ENCODE measurements at regions not wholly inside any gene's neighbourhood (a gene's known extent, or its start where the extent isn't known, plus 50 kb on each side); places are given as distances from the start of the nearest gene placed in this dataset.

GRCh38 chr12:97024393-97024792, 117.3 kb downstream of the NEDD1 start:
- no peak for TF ChIP-seq CTCF (IDR thresholded peaks at IDR 0.05; ENCODE audit: borderline replicate concordance, control extremely low read depth, extremely low read depth, insufficient read depth, missing control alignments)
- DNase-seq (ENCODE audit: low spot score) = no peak
- in situ Hi-C loops (cut with MboI; ENCODE audit: low sequenced_read_pairs, unreplicated experiment) = no loop called here

- TF ChIP-seq CTCF (IDR thresholded peaks at IDR 0.05; ENCODE audit: borderline replicate concordance, control extremely low read depth, extremely low read depth, insufficient read depth, missing control alignments) = no peak
- in situ Hi-C loops (cut with MboI; ENCODE audit: low sequenced_read_pairs, unreplicated experiment) = no loop called here
- DNase-seq (ENCODE audit: low spot score) = no peak
Measured at GRCh38 chr12:97026901-97027300, 119.8 kb downstream of the NEDD1 start.

GRCh38 chr12:97027482-97027881, 120.4 kb downstream of the NEDD1 start:
- in situ Hi-C loops (cut with MboI; ENCODE audit: low sequenced_read_pairs, unreplicated experiment) = no loop called here
- no peak for TF ChIP-seq CTCF (IDR thresholded peaks at IDR 0.05; ENCODE audit: borderline replicate concordance, control extremely low read depth, extremely low read depth, insufficient read depth, missing control alignments)
- DNase-seq (ENCODE audit: low spot score) = no peak

- TF ChIP-seq CTCF (IDR thresholded peaks at IDR 0.05; ENCODE audit: borderline replicate concordance, control extremely low read depth, extremely low read depth, insufficient read depth, missing control alignments) = no peak
- in situ Hi-C loops (cut with MboI; ENCODE audit: low sequenced_read_pairs, unreplicated experiment) = no loop called here
- no peak for DNase-seq (ENCODE audit: low spot score)
Measured at GRCh38 chr12:97038131-97038530, 131.1 kb downstream of the NEDD1 start.

GRCh38 chr12:97038834-97039233, 131.8 kb downstream of the NEDD1 start:
- DNase-seq (ENCODE audit: low spot score) = no peak
- in situ Hi-C loops (cut with MboI; ENCODE audit: low sequenced_read_pairs, unreplicated experiment) = no loop called here

GRCh38 chr12:97046901-97047300, 139.8 kb downstream of the NEDD1 start:
- DNase-seq (ENCODE audit: low spot score) = no peak
- TF ChIP-seq CTCF (IDR thresholded peaks at IDR 0.05; ENCODE audit: borderline replicate concordance, control extremely low read depth, extremely low read depth, insufficient read depth, missing control alignments) = no peak

More at GRCh38 chr12:97038834-97039233, 131.8 kb downstream of the NEDD1 start:
- no peak for TF ChIP-seq CTCF (IDR thresholded peaks at IDR 0.05; ENCODE audit: borderline replicate concordance, control extremely low read depth, extremely low read depth, insufficient read depth, missing control alignments)

GRCh38 chr12:97047361-97047760, 140.3 kb downstream of the NEDD1 start:
- DNase-seq (ENCODE audit: low spot score) = no peak
- TF ChIP-seq CTCF (IDR thresholded peaks at IDR 0.05; ENCODE audit: borderline replicate concordance, control extremely low read depth, extremely low read depth, insufficient read depth, missing control alignments) = no peak
- in situ Hi-C loops (cut with MboI; ENCODE audit: low sequenced_read_pairs, unreplicated experiment) = no loop called here

More at GRCh38 chr12:97046901-97047300, 139.8 kb downstream of the NEDD1 start:
- in situ Hi-C loops (cut with MboI; ENCODE audit: low sequenced_read_pairs, unreplicated experiment) = no loop called here

Data from GM13976 (cell line).